Lower lobe of right lung (tissue), 2 donors: ENCODE measurements at regions not wholly inside any gene's neighbourhood (a gene's known extent, or its start where the extent isn't known, plus 50 kb on each side); places are given as distances from the start of the nearest gene placed in this dataset.

ENCODE experiments used
- ATAC-seq, 2 donors: fragments of 200-7000 bp; cut with Tn5 transposase; one replicate each; pipeline ENCODE4 v1.9.1; 2020 to 2022; ENCODE audit warnings: mild to moderate bottlenecking in 2 of 2, moderate library complexity in 2 of 2
- DNase-seq: peaks from one replicate; pipeline ENCODE4 v3.0.0-alpha.2; 2020
- H3K27ac ChIP-seq: fragments of 200-600 bp; one replicate; pipeline ENCODE4 v1.8.0; 2022
- H3K27me3 ChIP-seq: fragments of 200-600 bp; one replicate; pipeline ENCODE4 v1.8.0; 2022; ENCODE audit warnings: low read depth
- H3K36me3 ChIP-seq: fragments of 200-600 bp; one replicate; pipeline ENCODE4 v1.8.0; 2022; ENCODE audit warnings: mild to moderate bottlenecking
- H3K4me1 ChIP-seq: fragments of 200-600 bp; one replicate; pipeline ENCODE4 v1.8.0; 2022
- H3K4me3 ChIP-seq: fragments of 200-600 bp; one replicate; pipeline ENCODE4 v1.8.0; 2022; ENCODE audit warnings: mild to moderate bottlenecking
- H3K9me3 ChIP-seq: fragments of 200-600 bp; one replicate; pipeline ENCODE4 v1.8.0; 2022
- CTCF ChIP-seq: fragments of 200-600 bp; IDR thresholded peaks from one replicate; pipeline ENCODE4 v1.8.0; 2022; ENCODE audit warnings: antibody characterized with exemption, mild to moderate bottlenecking
- intact Hi-C: fragments of 100-400 bp; cut with DNase I; formaldehyde crosslinking; loops from one replicate; pipeline ENCODE4 v1.11.0; 2022
- donor health status: DM: no; HTN: yes; CAD: no; lungs with severe emphysema.

- no peaks in the 10 kb centered on the region for H3K27me3 ChIP-seq
- no peak for DNase-seq
- no peak overlapping the region for H3K4me3 ChIP-seq
- no peak overlapping the region for H3K27ac ChIP-seq
- intact Hi-C loops: no loop called here
- H3K36me3 ChIP-seq: no peaks in the 10 kb centered on the region
- H3K4me1 ChIP-seq: no peaks in the 10 kb centered on the region
- no peak for ATAC-seq
- H3K9me3 ChIP-seq: peaks cover 38% of the 10 kb centered on the region
- no peak for TF ChIP-seq CTCF
Measured at GRCh38 chr1:189269011-189269410, 1208.7 kb downstream of the BRINP3 start.

GRCh38 chr1:189274267-189274666 is 1203.4 kb downstream of the BRINP3 start:
- Histone ChIP-seq H3K4me3 (no peak overlapping the region), H3K27ac (no peak overlapping the region), H3K27me3 (no peaks in the 10 kb centered on the region), H3K9me3 (peaks cover 17% of the 10 kb centered on the region), H3K4me1 (no peaks in the 10 kb centered on the region), H3K36me3 (no peaks in the 10 kb centered on the region)
- ATAC-seq (no peak), DNase-seq (no peak)
- intact Hi-C loops: no loop called here
- no peak for TF ChIP-seq CTCF

GRCh38 chr1:189275796-189276195 is 1201.9 kb downstream of the BRINP3 start:
- ATAC-seq (no peak), DNase-seq (no peak)
- H3K4me3 ChIP-seq: no peak overlapping the region
- H3K9me3 ChIP-seq: peaks cover 3% of the 10 kb centered on the region
- no peaks in the 10 kb centered on the region for H3K27me3 ChIP-seq
- intact Hi-C loops: no loop called here
- H3K4me1 ChIP-seq: no peaks in the 10 kb centered on the region
- no peaks in the 10 kb centered on the region for H3K36me3 ChIP-seq
- no peak for TF ChIP-seq CTCF
- no peak overlapping the region for H3K27ac ChIP-seq

- TF ChIP-seq CTCF: no peak
- ATAC-seq: no peak
- Histone ChIP-seq H3K9me3 (no peaks in the 10 kb centered on the region), H3K4me1 (no peaks in the 10 kb centered on the region), H3K27me3 (no peaks in the 10 kb centered on the region), H3K27ac (no peak overlapping the region), H3K4me3 (no peak overlapping the region), H3K36me3 (no peaks in the 10 kb centered on the region)
- intact Hi-C loops: no loop called here
- no peak for DNase-seq
Measured at GRCh38 chr1:189289346-189289745, 1188.3 kb downstream of the BRINP3 start.

GRCh38 chr1:189301235-189301634 is 1176.4 kb downstream of the BRINP3 start:
- ATAC-seq: no peak
- Histone ChIP-seq H3K27me3 (no peaks in the 10 kb centered on the region), H3K9me3 (no peaks in the 10 kb centered on the region), H3K4me1 (no peaks in the 10 kb centered on the region), H3K36me3 (no peaks in the 10 kb centered on the region), H3K27ac (no peak overlapping the region), H3K4me3 (no peak overlapping the region)
- DNase-seq: no peak
- intact Hi-C loops: no loop called here
- no peak for TF ChIP-seq CTCF

GRCh38 chr1:189305279-189305678 is 1172.4 kb downstream of the BRINP3 start:
- intact Hi-C loops: no loop called here
- ATAC-seq (no peak), DNase-seq (no peak)
- no peak overlapping the region for H3K27ac ChIP-seq
- H3K9me3 ChIP-seq: no peaks in the 10 kb centered on the region
- H3K4me3 ChIP-seq: no peak overlapping the region
- no peaks in the 10 kb centered on the region for H3K4me1 ChIP-seq
- TF ChIP-seq CTCF: no peak
- H3K27me3 ChIP-seq: no peaks in the 10 kb centered on the region
- no peaks in the 10 kb centered on the region for H3K36me3 ChIP-seq
